ENCODE measurements at regions not wholly inside any gene's neighbourhood (a gene's known extent, or its start where the extent isn't known, plus 50 kb on each side); places are given as distances from the start of the nearest gene placed in this dataset.

- DNase-seq, result no peak
Measured at GRCh38 chrY:7141477-7141876, 229.9 kb upstream of the AMELY start.

Measured in activated CD4-positive, alpha-beta T cell treated with anti-CD3 and anti-CD28 coated beads, Interleukin-2, amount 50 U/mL, for 1 hour (primary cell).